22Rv1 (cell line): ENCODE measurements at regions not wholly inside any gene's neighbourhood (a gene's known extent, or its start where the extent isn't known, plus 50 kb on each side); places are given as distances from the start of the nearest gene placed in this dataset.

Experiments
- ZFX ChIP-seq: fragments of 450-650 bp; IDR thresholded peaks from 2 replicates; pipeline ENCODE4 v1.6.1; 2017; ENCODE audit warnings: antibody characterized with exemption, borderline replicate concordance
- TF ChIP-seq, protein P1 (sequence below): fragments of 450-650 bp; IDR thresholded peaks from 2 replicates; pipeline ENCODE4 v1.5.1; 2017; ENCODE audit warnings: mild to moderate bottlenecking

DNA sequence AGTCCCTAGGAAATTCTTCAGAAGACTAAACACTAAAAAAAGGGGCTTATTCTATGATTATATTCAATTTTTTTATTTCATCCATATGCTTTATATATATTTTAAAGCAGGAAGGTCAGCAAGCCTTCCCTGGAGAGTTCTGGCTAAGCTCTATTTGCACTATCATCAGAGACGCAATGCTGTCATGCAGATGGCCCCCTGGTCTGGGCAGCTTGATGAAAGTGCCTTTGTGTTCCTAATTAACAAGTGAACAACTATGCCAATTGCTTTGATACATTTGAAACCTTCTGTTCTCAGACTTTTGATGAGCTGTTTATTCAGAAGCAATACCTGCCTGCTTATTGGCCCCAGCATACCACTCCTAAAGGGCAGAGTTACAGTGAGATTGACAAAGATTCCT, 1344.6 kb downstream of the OLFM4 start:
- TF ChIP-seq, protein P1, sequence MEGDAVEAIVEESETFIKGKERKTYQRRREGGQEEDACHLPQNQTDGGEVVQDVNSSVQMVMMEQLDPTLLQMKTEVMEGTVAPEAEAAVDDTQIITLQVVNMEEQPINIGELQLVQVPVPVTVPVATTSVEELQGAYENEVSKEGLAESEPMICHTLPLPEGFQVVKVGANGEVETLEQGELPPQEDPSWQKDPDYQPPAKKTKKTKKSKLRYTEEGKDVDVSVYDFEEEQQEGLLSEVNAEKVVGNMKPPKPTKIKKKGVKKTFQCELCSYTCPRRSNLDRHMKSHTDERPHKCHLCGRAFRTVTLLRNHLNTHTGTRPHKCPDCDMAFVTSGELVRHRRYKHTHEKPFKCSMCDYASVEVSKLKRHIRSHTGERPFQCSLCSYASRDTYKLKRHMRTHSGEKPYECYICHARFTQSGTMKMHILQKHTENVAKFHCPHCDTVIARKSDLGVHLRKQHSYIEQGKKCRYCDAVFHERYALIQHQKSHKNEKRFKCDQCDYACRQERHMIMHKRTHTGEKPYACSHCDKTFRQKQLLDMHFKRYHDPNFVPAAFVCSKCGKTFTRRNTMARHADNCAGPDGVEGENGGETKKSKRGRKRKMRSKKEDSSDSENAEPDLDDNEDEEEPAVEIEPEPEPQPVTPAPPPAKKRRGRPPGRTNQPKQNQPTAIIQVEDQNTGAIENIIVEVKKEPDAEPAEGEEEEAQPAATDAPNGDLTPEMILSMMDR, result no peak
- no peak for TF ChIP-seq ZFX
